MM.1S (cell line): ENCODE measurements at regions not wholly inside any gene's neighbourhood (a gene's known extent, or its start where the extent isn't known, plus 50 kb on each side); places are given as distances from the start of the nearest gene placed in this dataset.

Experiments
- CTCF ChIP-seq: fragments of 300-600 bp; sonication (generic); IDR thresholded peaks from 2 replicates; pipeline ENCODE4 v1.5.1; 2016; ENCODE audit warnings: antibody characterized with exemption, low read length, mixed read lengths
- EZH2 ChIP-seq: fragments of 300-600 bp; sonication (generic); optimal IDR thresholded peaks from 2 replicates; pipeline ENCODE3; 2017; ENCODE audit warnings: low read depth, mild to moderate bottlenecking, antibody characterized with exemption, low read length, mixed read lengths
- EZH2phosphoT487 ChIP-seq: fragments of 300-600 bp; sonication (generic); IDR thresholded peaks from 2 replicates; pipeline ENCODE4 v1.6.1; 2018; ENCODE audit warnings: antibody characterized with exemption, low read length

GRCh38 chr5:88093765-88094164 lies 174.9 kb downstream of the TMEM161B start:
- TF ChIP-seq CTCF = no peak
- TF ChIP-seq EZH2 = no peak
- no peak for TF ChIP-seq EZH2phosphoT487
